ENCODE measurements at regions not wholly inside any gene's neighbourhood (a gene's known extent, or its start where the extent isn't known, plus 50 kb on each side); places are given as distances from the start of the nearest gene placed in this dataset.

- Mint-ChIP-seq H3K36me3 (no peaks in the 10 kb centered on the region), H3K27ac (no peak overlapping the region), H3K4me1 (no peaks in the 10 kb centered on the region), H3K9me3 (peaks cover 10% of the 10 kb centered on the region), H3K4me3 (no peak overlapping the region)
- DNase-seq (ENCODE audit: low spot score in 2 of 2) (no peak), ATAC-seq (no peak)
Observed at GRCh38 chr14:42931308-42931707, 1324.6 kb downstream of the LRFN5 start.

GRCh38 chr14:42929806-42930480 lies 1323.3 kb downstream of the LRFN5 start:
- ATAC-seq, result no peak
- H3K36me3 Mint-ChIP-seq, result no peaks in the 10 kb centered on the region
- H3K27ac Mint-ChIP-seq, result no peak overlapping the region
- H3K4me1 Mint-ChIP-seq, result no peaks in the 10 kb centered on the region
- H3K9me3 Mint-ChIP-seq, result peaks cover 15% of the 10 kb centered on the region
- DNase-seq (ENCODE audit: low spot score in 2 of 2), result no peak
- H3K4me3 Mint-ChIP-seq, result no peak overlapping the region

- Mint-ChIP-seq H3K9me3 (peaks cover 21% of the 10 kb centered on the region), H3K4me3 (no peak overlapping the region), H3K4me1 (no peaks in the 10 kb centered on the region), H3K27ac (no peak overlapping the region), H3K36me3 (no peaks in the 10 kb centered on the region)
- ATAC-seq, result no peak
- DNase-seq (ENCODE audit: low spot score in 2 of 2), result no peak
Observed at GRCh38 chr14:42927313-42927712, 1320.6 kb downstream of the LRFN5 start.

- Mint-ChIP-seq H3K36me3 (no peaks in the 10 kb centered on the region), H3K27ac (no peak overlapping the region), H3K4me1 (no peaks in the 10 kb centered on the region), H3K4me3 (no peak overlapping the region), H3K9me3 (peaks cover 25% of the 10 kb centered on the region)
- DNase-seq (ENCODE audit: low spot score in 2 of 2) (no peak), ATAC-seq (no peak)
Observed at GRCh38 chr14:42921901-42922300, 1315.2 kb downstream of the LRFN5 start.

- ATAC-seq (no peak), DNase-seq (ENCODE audit: low spot score in 2 of 2) (no peak)
- Mint-ChIP-seq H3K36me3 (no peaks in the 10 kb centered on the region), H3K4me1 (no peaks in the 10 kb centered on the region), H3K9me3 (peaks cover 27% of the 10 kb centered on the region), H3K27ac (no peak overlapping the region), H3K4me3 (no peak overlapping the region)
Observed at GRCh38 chr14:42918615-42919014, 1311.9 kb downstream of the LRFN5 start.

- DNase-seq (ENCODE audit: low spot score in 2 of 2) (no peak), ATAC-seq (no peak)
- H3K36me3 Mint-ChIP-seq, result no peaks in the 10 kb centered on the region
- peaks cover 11% of the 10 kb centered on the region for H3K9me3 Mint-ChIP-seq
- no peaks in the 10 kb centered on the region for H3K4me1 Mint-ChIP-seq
- no peak overlapping the region for H3K27ac Mint-ChIP-seq
- no peak overlapping the region for H3K4me3 Mint-ChIP-seq
Observed at GRCh38 chr14:42911642-42912041, 1305.0 kb downstream of the LRFN5 start.

GRCh38 chr14:42909659-42910058 lies 1303.0 kb downstream of the LRFN5 start:
- no peak overlapping the region for H3K27ac Mint-ChIP-seq
- H3K36me3 Mint-ChIP-seq, result no peaks in the 10 kb centered on the region
- H3K4me1 Mint-ChIP-seq, result no peaks in the 10 kb centered on the region
- H3K4me3 Mint-ChIP-seq, result no peak overlapping the region
- ATAC-seq (no peak), DNase-seq (ENCODE audit: low spot score in 2 of 2) (no peak)
- peaks cover 9% of the 10 kb centered on the region for H3K9me3 Mint-ChIP-seq

GRCh38 chr14:42893183-42893582 lies 1286.5 kb downstream of the LRFN5 start:
- DNase-seq (ENCODE audit: low spot score in 2 of 2), result no peak
- Mint-ChIP-seq H3K9me3 (peaks cover 11% of the 10 kb centered on the region), H3K36me3 (no peaks in the 10 kb centered on the region), H3K4me1 (no peaks in the 10 kb centered on the region), H3K4me3 (no peak overlapping the region), H3K27ac (no peak overlapping the region)
- no peak for ATAC-seq

GRCh38 chr14:42884100-42884499 lies 1277.4 kb downstream of the LRFN5 start:
- Mint-ChIP-seq H3K4me3 (no peak overlapping the region), H3K4me1 (no peaks in the 10 kb centered on the region), H3K9me3 (peaks cover 13% of the 10 kb centered on the region), H3K27ac (no peak overlapping the region), H3K36me3 (no peaks in the 10 kb centered on the region)
- ATAC-seq (no peak), DNase-seq (ENCODE audit: low spot score in 2 of 2) (no peak)

- H3K9me3 Mint-ChIP-seq, result peaks cover 12% of the 10 kb centered on the region
- H3K4me3 Mint-ChIP-seq, result no peak overlapping the region
- DNase-seq (ENCODE audit: low spot score in 2 of 2) (no peak), ATAC-seq (no peak)
- H3K4me1 Mint-ChIP-seq, result no peaks in the 10 kb centered on the region
- H3K27ac Mint-ChIP-seq, result no peak overlapping the region
- H3K36me3 Mint-ChIP-seq, result no peaks in the 10 kb centered on the region
Observed at GRCh38 chr14:42877716-42878115, 1271.0 kb downstream of the LRFN5 start.

GRCh38 chr14:42872786-42873185 lies 1266.1 kb downstream of the LRFN5 start:
- no peak for ATAC-seq
- no peak overlapping the region for H3K27ac Mint-ChIP-seq
- no peak overlapping the region for H3K4me3 Mint-ChIP-seq
- no peaks in the 10 kb centered on the region for H3K36me3 Mint-ChIP-seq
- no peak for DNase-seq (ENCODE audit: low spot score in 2 of 2)
- peaks cover 19% of the 10 kb centered on the region for H3K9me3 Mint-ChIP-seq
- no peaks in the 10 kb centered on the region for H3K4me1 Mint-ChIP-seq

- no peak overlapping the region for H3K27ac Mint-ChIP-seq
- H3K4me3 Mint-ChIP-seq, result no peak overlapping the region
Observed at GRCh38 chr14:42869681-42870080, 1263.0 kb downstream of the LRFN5 start.

GRCh38 chr14:42862114-42862513 lies 1255.4 kb downstream of the LRFN5 start:
- peaks cover 9% of the 10 kb centered on the region for H3K9me3 Mint-ChIP-seq
- no peak overlapping the region for H3K27ac Mint-ChIP-seq
- no peaks in the 10 kb centered on the region for H3K36me3 Mint-ChIP-seq
- no peak overlapping the region for H3K4me3 Mint-ChIP-seq
- no peaks in the 10 kb centered on the region for H3K4me1 Mint-ChIP-seq
- ATAC-seq, result no peak
- no peak for DNase-seq (ENCODE audit: low spot score in 2 of 2)

More at GRCh38 chr14:42869681-42870080, 1263.0 kb downstream of the LRFN5 start:
- ATAC-seq, result no peak
- Mint-ChIP-seq H3K36me3 (no peaks in the 10 kb centered on the region), H3K4me1 (no peaks in the 10 kb centered on the region), H3K9me3 (peaks cover 21% of the 10 kb centered on the region)
- DNase-seq (ENCODE audit: low spot score in 2 of 2), result no peak

- Mint-ChIP-seq H3K36me3 (no peaks in the 10 kb centered on the region), H3K27ac (no peak overlapping the region), H3K4me1 (no peaks in the 10 kb centered on the region), H3K9me3 (peaks cover 15% of the 10 kb centered on the region), H3K4me3 (no peak overlapping the region)
- no peak for DNase-seq (ENCODE audit: low spot score in 2 of 2)
- no peak for ATAC-seq
Observed at GRCh38 chr14:42860371-42860770, 1253.7 kb downstream of the LRFN5 start.

- no peak overlapping the region for H3K27ac Mint-ChIP-seq
- H3K9me3 Mint-ChIP-seq, result peaks cover 21% of the 10 kb centered on the region
- H3K4me1 Mint-ChIP-seq, result no peaks in the 10 kb centered on the region
- H3K4me3 Mint-ChIP-seq, result no peak overlapping the region
- ATAC-seq, result no peak
- DNase-seq (ENCODE audit: low spot score in 2 of 2), result no peak
- H3K36me3 Mint-ChIP-seq, result no peaks in the 10 kb centered on the region
Observed at GRCh38 chr14:42856106-42856505, 1249.4 kb downstream of the LRFN5 start.

- no peak for DNase-seq (ENCODE audit: low spot score in 2 of 2)
- Mint-ChIP-seq H3K4me3 (no peak overlapping the region), H3K9me3 (peaks cover 21% of the 10 kb centered on the region), H3K27ac (no peak overlapping the region), H3K4me1 (no peaks in the 10 kb centered on the region), H3K36me3 (no peaks in the 10 kb centered on the region)
- ATAC-seq, result no peak
Observed at GRCh38 chr14:42855085-42855484, 1248.4 kb downstream of the LRFN5 start.

- Mint-ChIP-seq H3K4me3 (no peak overlapping the region), H3K36me3 (no peaks in the 10 kb centered on the region), H3K27ac (no peak overlapping the region), H3K9me3 (peaks cover 17% of the 10 kb centered on the region), H3K4me1 (no peaks in the 10 kb centered on the region)
- ATAC-seq, result no peak
- DNase-seq (ENCODE audit: low spot score in 2 of 2), result no peak
Observed at GRCh38 chr14:42854061-42854460, 1247.4 kb downstream of the LRFN5 start.

Data from stimulated activated effector memory CD8-positive, alpha-beta T cell treated with anti-CD3 and anti-CD28 coated beads, Interleukin-12 subunit alpha, Interleukin-12 subunit beta, amount 100 ng/mL, for 72 hours (primary cell).